Breast epithelium (tissue), 3 donors: ENCODE measurements at regions not wholly inside any gene's neighbourhood (a gene's known extent, or its start where the extent isn't known, plus 50 kb on each side); places are given as distances from the start of the nearest gene placed in this dataset.

Experiments used
- CTCF ChIP-seq, 3 donors: fragments of 450-650 bp; IDR thresholded peaks; one replicate each; pipeline ENCODE4 v1.5.1; 2016 to 2017; ENCODE audit warnings: antibody characterized with exemption in 3 of 3, mild to moderate bottlenecking in 3 of 3, moderate library complexity in 3 of 3
- POLR2A ChIP-seq: fragments of 450-650 bp; IDR thresholded peaks from one replicate; pipeline ENCODE4 v1.6.1; 2016; ENCODE audit warnings: antibody characterized with exemption, mild to moderate bottlenecking, moderate library complexity
- POLR2AphosphoS5 ChIP-seq, 3 donors: sonication (generic); formaldehyde crosslinking; IDR thresholded peaks; one replicate each; pipeline ENCODE4 v1.6.1; 2017; ENCODE audit warnings: antibody characterized with exemption in 3 of 3

- TF ChIP-seq CTCF (IDR thresholded peaks at IDR 0.05) (no peak), POLR2A (no peak), POLR2AphosphoS5 (IDR thresholded peaks at IDR 0.05) (no peak)
Observed at GRCh38 chr5:2049876-2050275, 167.2 kb upstream of the IRX4 start.
